ENCODE measurements at regions not wholly inside any gene's neighbourhood (a gene's known extent, or its start where the extent isn't known, plus 50 kb on each side); places are given as distances from the start of the nearest gene placed in this dataset.
"Not testable (repeated sequence)": the region's sequence is repeated elsewhere in the genome, so short reads cannot be mapped to it uniquely, and the experiment has no call there.

- DNase-seq (ENCODE audit: low read depth), result no peak
Measured at GRCh38 chr10:42987575-42987974, 89.3 kb upstream of the RET start.

GRCh38 chr10:42988069-42988468 lies 88.8 kb upstream of the RET start:
- DNase-seq (ENCODE audit: low read depth), result no peak

- no peak for DNase-seq (ENCODE audit: low read depth)
Measured at GRCh38 chr10:42988517-42989395, 88.1 kb upstream of the RET start.

GRCh38 chr10:42989481-42989921 lies 87.4 kb upstream of the RET start:
- DNase-seq (ENCODE audit: low read depth), result no peak

- no peak for DNase-seq (ENCODE audit: low read depth)
Measured at GRCh38 chr10:42990016-42990720, 86.7 kb upstream of the RET start.

- DNase-seq (ENCODE audit: low read depth), result no peak
Measured at GRCh38 chr10:42990721-42991441, 86.0 kb upstream of the RET start.

- no peak for DNase-seq (ENCODE audit: low read depth)
Measured at GRCh38 chr10:42991442-42992098, 85.3 kb upstream of the RET start.

GRCh38 chr10:42992156-42992956 lies 84.5 kb upstream of the RET start:
- DNase-seq (ENCODE audit: low read depth), result no peak

GRCh38 chr10:42992957-42993390 lies 83.9 kb upstream of the RET start:
- DNase-seq (ENCODE audit: low read depth), result no peak

GRCh38 chr10:42994909-42995308 lies 82.0 kb upstream of the RET start:
- not testable (repeated sequence) for DNase-seq (ENCODE audit: low read depth)

GRCh38 chr10:42995537-42995936 lies 81.3 kb upstream of the RET start:
- no peak for DNase-seq (ENCODE audit: low read depth)

- DNase-seq (ENCODE audit: low read depth), result no peak
Measured at GRCh38 chr10:42996588-42996987, 80.3 kb upstream of the RET start.

GRCh38 chr10:42997151-42997848 lies 79.6 kb upstream of the RET start:
- no peak for DNase-seq (ENCODE audit: low read depth)

- no peak for DNase-seq (ENCODE audit: low read depth)
Measured at GRCh38 chr10:42997849-42998165, 79.1 kb upstream of the RET start.

- no peak for DNase-seq (ENCODE audit: low read depth)
Measured at GRCh38 chr10:42998481-42999384, 78.1 kb upstream of the RET start.

- no peak for DNase-seq (ENCODE audit: low read depth)
Measured at GRCh38 chr10:42999385-43000020, 77.4 kb upstream of the RET start.

- no peak for DNase-seq (ENCODE audit: low read depth)
Measured at GRCh38 chr10:43000021-43000411, 76.9 kb upstream of the RET start.

GRCh38 chr10:43000651-43001426 lies 76.0 kb upstream of the RET start:
- no peak for DNase-seq (ENCODE audit: low read depth)

All from iris pigment epithelial cell (primary cell).